GM12801 (cell line): ENCODE measurements at regions not wholly inside any gene's neighbourhood (a gene's known extent, or its start where the extent isn't known, plus 50 kb on each side); places are given as distances from the start of the nearest gene placed in this dataset.

Experiments used
- CTCF ChIP-seq: IDR thresholded peaks from one replicate; pipeline ENCODE4 v1.5.1; 2011; ENCODE audit warnings: control low read depth; ENCODE audit not compliant: insufficient read length; ENCODE audit errors: extremely low read depth

GRCh38 chr4:181959121-181959520 is 284.1 kb upstream of the TENM3 start:
- TF ChIP-seq CTCF, result no peak

GRCh38 chr4:181960384-181960783 is 282.8 kb upstream of the TENM3 start:
- TF ChIP-seq CTCF, result no peak

GRCh38 chr4:181962321-181962720 is 280.9 kb upstream of the TENM3 start:
- TF ChIP-seq CTCF, result no peak

GRCh38 chr4:181964731-181965130 is 278.5 kb upstream of the TENM3 start:
- no peak for TF ChIP-seq CTCF

- TF ChIP-seq CTCF, result no peak
Measured at GRCh38 chr4:181966104-181966551, 277.1 kb upstream of the TENM3 start.

GRCh38 chr4:181967401-181967800 is 275.8 kb upstream of the TENM3 start:
- no peak for TF ChIP-seq CTCF

GRCh38 chr4:181968371-181968770 is 274.8 kb upstream of the TENM3 start:
- TF ChIP-seq CTCF, result no peak

GRCh38 chr4:181969151-181969550 is 274.1 kb upstream of the TENM3 start:
- no peak for TF ChIP-seq CTCF
